ENCODE measurements at regions not wholly inside any gene's neighbourhood (a gene's known extent, or its start where the extent isn't known, plus 50 kb on each side); places are given as distances from the start of the nearest gene placed in this dataset.

DNA sequence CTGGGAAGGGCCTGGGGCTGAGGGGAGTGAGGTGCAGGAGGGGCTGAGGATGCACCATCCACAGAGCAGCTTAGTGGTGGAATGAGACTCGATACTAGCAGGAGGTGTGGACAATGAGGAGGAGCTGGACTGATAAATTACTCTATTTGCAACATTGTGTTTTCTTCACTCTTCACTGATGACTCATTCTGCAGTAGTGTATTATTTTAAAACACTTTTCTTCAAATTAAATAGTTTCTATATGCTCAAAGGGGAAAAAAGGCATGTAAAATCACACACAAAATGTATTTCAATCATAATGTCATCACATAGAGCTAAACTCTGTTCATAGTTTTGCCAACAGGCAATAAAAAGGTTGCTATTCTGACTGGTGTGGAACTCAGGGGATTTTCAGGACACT is 467.0 kb upstream of the CTSO start:
- Histone ChIP-seq H3F3A (ENCODE audit: low read depth) (no peaks in the 10 kb centered on the region), H3K79me2 (ENCODE audit: low read depth) (no peaks in the 10 kb centered on the region), H3K27me3 (no peaks in the 10 kb centered on the region), H4K20me1 (ENCODE audit: low read depth) (no peaks in the 10 kb centered on the region), H3K4me2 (no peak overlapping the region), H3K4me3 (no peak overlapping the region), H3K9me3 (ENCODE audit: low read depth) (no peaks in the 10 kb centered on the region), H3K36me3 (no peaks in the 10 kb centered on the region), H2AFZ (replicated peaks) (no peak overlapping the region), H3K27ac (no peak overlapping the region), H3K9ac (no peak overlapping the region), H3K4me1 (no peaks in the 10 kb centered on the region)
- H3K27me3 Mint-ChIP-seq (ENCODE audit: insufficient read depth, low read depth) = no peaks in the 10 kb centered on the region
- no peaks in the 10 kb centered on the region for H3K36me3 Mint-ChIP-seq
- TF ChIP-seq EZH2phosphoT487 (IDR thresholded peaks at IDR 0.05) = no peak
- TF ChIP-seq, protein P1, sequence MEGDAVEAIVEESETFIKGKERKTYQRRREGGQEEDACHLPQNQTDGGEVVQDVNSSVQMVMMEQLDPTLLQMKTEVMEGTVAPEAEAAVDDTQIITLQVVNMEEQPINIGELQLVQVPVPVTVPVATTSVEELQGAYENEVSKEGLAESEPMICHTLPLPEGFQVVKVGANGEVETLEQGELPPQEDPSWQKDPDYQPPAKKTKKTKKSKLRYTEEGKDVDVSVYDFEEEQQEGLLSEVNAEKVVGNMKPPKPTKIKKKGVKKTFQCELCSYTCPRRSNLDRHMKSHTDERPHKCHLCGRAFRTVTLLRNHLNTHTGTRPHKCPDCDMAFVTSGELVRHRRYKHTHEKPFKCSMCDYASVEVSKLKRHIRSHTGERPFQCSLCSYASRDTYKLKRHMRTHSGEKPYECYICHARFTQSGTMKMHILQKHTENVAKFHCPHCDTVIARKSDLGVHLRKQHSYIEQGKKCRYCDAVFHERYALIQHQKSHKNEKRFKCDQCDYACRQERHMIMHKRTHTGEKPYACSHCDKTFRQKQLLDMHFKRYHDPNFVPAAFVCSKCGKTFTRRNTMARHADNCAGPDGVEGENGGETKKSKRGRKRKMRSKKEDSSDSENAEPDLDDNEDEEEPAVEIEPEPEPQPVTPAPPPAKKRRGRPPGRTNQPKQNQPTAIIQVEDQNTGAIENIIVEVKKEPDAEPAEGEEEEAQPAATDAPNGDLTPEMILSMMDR (IDR thresholded peaks at IDR 0.05) = no peak
- TF ChIP-seq EZH2 (IDR thresholded peaks at IDR 0.05) = no peak
- DNase-seq (ENCODE audit: low spot score) = no peak
- no peak overlapping the region for H3K27ac Mint-ChIP-seq
- no peaks in the 10 kb centered on the region for H3K4me1 Mint-ChIP-seq
- H3K4me3 Mint-ChIP-seq = no peak overlapping the region
- peaks cover 8% of the 10 kb centered on the region for H3K9me3 Mint-ChIP-seq

DNA sequence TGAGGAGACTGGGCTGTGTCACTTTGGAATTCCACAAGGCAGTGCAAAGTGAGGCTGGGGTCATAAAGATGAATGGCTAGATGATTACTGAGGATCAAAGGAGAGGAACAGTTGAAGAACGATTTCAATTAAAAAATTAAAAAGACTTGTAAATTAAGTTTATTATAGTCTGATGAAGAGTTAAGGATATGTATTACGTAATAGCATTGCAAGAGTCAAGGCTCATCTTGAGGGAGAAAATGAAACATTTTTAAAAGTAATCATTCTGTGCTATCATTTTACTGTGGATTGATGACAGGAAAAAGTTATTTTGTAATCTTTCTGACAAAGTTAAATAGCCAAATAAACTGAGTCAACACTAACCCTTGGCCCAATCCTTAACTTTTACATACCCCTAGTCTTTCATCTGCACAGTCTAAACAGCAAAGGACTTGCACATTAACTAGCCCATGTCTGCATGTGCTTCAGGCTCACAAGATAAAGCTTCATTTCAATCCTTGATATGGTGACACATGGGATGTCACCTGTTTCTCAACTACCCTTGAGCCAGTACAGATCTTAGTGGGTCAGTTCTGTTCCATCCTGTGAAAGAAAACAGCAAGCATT is 465.5 kb upstream of the CTSO start:
- H3K4me2 ChIP-seq = no peak overlapping the region
- Mint-ChIP-seq H3K4me3 (no peak overlapping the region), H3K9me3 (peaks cover 10% of the 10 kb centered on the region), H3K4me1 (no peaks in the 10 kb centered on the region), H3K27ac (no peak overlapping the region), H3K27me3 (ENCODE audit: insufficient read depth, low read depth) (no peaks in the 10 kb centered on the region), H3K36me3 (no peaks in the 10 kb centered on the region)
- no peaks in the 10 kb centered on the region for H3K36me3 ChIP-seq
- H3K9me3 ChIP-seq (ENCODE audit: low read depth) = no peaks in the 10 kb centered on the region
- H4K20me1 ChIP-seq (ENCODE audit: low read depth) = no peaks in the 10 kb centered on the region
- TF ChIP-seq EZH2phosphoT487 (IDR thresholded peaks at IDR 0.05) (no peak), EZH2 (IDR thresholded peaks at IDR 0.05) (no peak)
- H3F3A ChIP-seq (ENCODE audit: low read depth) = no peaks in the 10 kb centered on the region
- no peaks in the 10 kb centered on the region for H3K27me3 ChIP-seq
- no peak overlapping the region for H3K4me3 ChIP-seq
- no peaks in the 10 kb centered on the region for H3K79me2 ChIP-seq (ENCODE audit: low read depth)
- no peak overlapping the region for H3K9ac ChIP-seq
- H2AFZ ChIP-seq (replicated peaks) = no peak overlapping the region
- no peaks in the 10 kb centered on the region for H3K4me1 ChIP-seq
- no peak for DNase-seq (ENCODE audit: low spot score)
- H3K27ac ChIP-seq = no peak overlapping the region

DNA sequence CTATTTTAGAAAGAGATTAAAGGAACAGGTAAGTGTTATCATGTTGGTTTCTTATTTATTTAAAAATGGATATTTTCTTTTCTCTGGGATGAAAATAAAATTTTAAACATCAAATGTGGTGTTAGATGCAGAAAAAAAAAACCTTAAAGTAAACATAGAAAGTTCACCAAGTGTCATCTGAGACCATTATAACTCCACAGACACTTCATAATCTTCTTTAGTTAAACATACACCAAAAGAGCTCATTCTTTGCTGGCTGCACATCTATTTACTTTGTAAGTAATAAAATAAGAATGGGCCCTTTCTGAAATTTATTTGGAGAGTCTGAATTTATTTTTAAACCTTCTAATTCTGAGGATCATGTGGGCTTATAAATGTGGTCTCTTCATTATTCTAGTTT is 460.7 kb upstream of the CTSO start:
- H3K27me3 Mint-ChIP-seq (ENCODE audit: insufficient read depth, low read depth) = no peaks in the 10 kb centered on the region

More for the DNA sequence above, 460.7 kb upstream of the CTSO start:
- no peak overlapping the region for H3K4me2 ChIP-seq
- H2AFZ ChIP-seq (replicated peaks) = no peak overlapping the region
- H4K20me1 ChIP-seq (ENCODE audit: low read depth) = no peaks in the 10 kb centered on the region
- no peak overlapping the region for H3K9ac ChIP-seq
- DNase-seq (ENCODE audit: low spot score) = no peak
- no peaks in the 10 kb centered on the region for H3K27me3 ChIP-seq
- no peaks in the 10 kb centered on the region for H3K79me2 ChIP-seq (ENCODE audit: low read depth)
- H3K36me3 ChIP-seq = no peaks in the 10 kb centered on the region
- Mint-ChIP-seq H3K27ac (no peak overlapping the region), H3K9me3 (peaks cover 10% of the 10 kb centered on the region), H3K4me1 (no peaks in the 10 kb centered on the region), H3K36me3 (no peaks in the 10 kb centered on the region), H3K4me3 (no peak overlapping the region)
- no peaks in the 10 kb centered on the region for H3F3A ChIP-seq (ENCODE audit: low read depth)
- H3K27ac ChIP-seq = no peak overlapping the region
- no peak overlapping the region for H3K4me3 ChIP-seq
- TF ChIP-seq EZH2 (IDR thresholded peaks at IDR 0.05) (no peak), EZH2phosphoT487 (IDR thresholded peaks at IDR 0.05) (no peak)
- TF ChIP-seq, protein P1 (IDR thresholded peaks at IDR 0.05) = no peak
- H3K9me3 ChIP-seq (ENCODE audit: low read depth) = no peaks in the 10 kb centered on the region
- no peaks in the 10 kb centered on the region for H3K4me1 ChIP-seq

Data from neural progenitor cell (in vitro differentiated cells).